IMR-90 (cell line): ENCODE measurements at regions not wholly inside any gene's neighbourhood (a gene's known extent, or its start where the extent isn't known, plus 50 kb on each side); places are given as distances from the start of the nearest gene placed in this dataset.

Source experiments
- ATAC-seq: fragments of 200-7000 bp; cut with Tn5 transposase; 2 replicates; pipeline ENCODE4 v1.9.1; 2020; ENCODE audit warnings: low read depth, mild to moderate bottlenecking, moderate library complexity
- BruUV-seq: library from RNA; stranded (reverse); fragments of 400-500 nt; replicated peaks from 2 replicates; lab custom pipeline; 2021; lab: Mats Ljungman, UMichigan
- CTCF ChIA-PET: fragments of 300-600 bp; formaldehyde crosslinking; extraction: SDS; loops from one replicate; lab custom pipeline; 2021; ENCODE audit warnings: antibody characterized with exemption; lab: Yijun Ruan, JAX
- POLR2A ChIA-PET: fragments of 300-600 bp; sonication (Branson Sonifier 250); formaldehyde crosslinking; loops from one replicate; lab custom pipeline; 2022; ENCODE audit warnings: antibody characterized with exemption; ENCODE audit not compliant: unreplicated experiment; lab: Charles Lee
- DNase-seq: peaks from one replicate; pipeline ENCODE4 v3.0.0; 2013
- H2AFZ ChIP-seq: replicated peaks from 2 replicates; pipeline ENCODE3; 2013; ENCODE audit warnings: low read length, mild to moderate bottlenecking; ENCODE audit not compliant: poor library complexity
- H2AK5ac ChIP-seq: 2 replicates; pipeline ENCODE4 v1.6.1; 2013; ENCODE audit warnings: low read depth, low read length, inconsistent platforms
- H2AK9ac ChIP-seq: replicated peaks from 2 replicates; pipeline ENCODE3; 2013; ENCODE audit warnings: mild to moderate bottlenecking, low read depth, low read length, moderate library complexity; ENCODE audit not compliant: poor library complexity
- H2BK120ac ChIP-seq: 2 replicates; pipeline ENCODE4 v1.6.1; 2013; ENCODE audit warnings: low read depth, low read length, inconsistent platforms
- H2BK15ac ChIP-seq: 3 replicates; pipeline ENCODE4 v1.6.1; 2013; ENCODE audit warnings: low read depth, low read length, inconsistent platforms
- H2BK20ac ChIP-seq: 2 replicates; pipeline ENCODE4 v1.6.1; 2013; ENCODE audit warnings: low read depth, mild to moderate bottlenecking, inconsistent platforms, low read length, moderate library complexity
- H2BK5ac ChIP-seq: 2 replicates; pipeline ENCODE4 v1.6.1; 2013; ENCODE audit warnings: mild to moderate bottlenecking, low read depth, low read length, inconsistent platforms; ENCODE audit not compliant: poor library complexity, severe bottlenecking
- H3K14ac ChIP-seq: replicated peaks from 2 replicates; pipeline ENCODE4 v1.6.1; 2013; ENCODE audit warnings: low read depth, low read length, inconsistent platforms
- H3K18ac ChIP-seq: 2 replicates; pipeline ENCODE4 v1.6.1; 2013; ENCODE audit warnings: low read depth, low read length, control low read depth
- H3K23ac ChIP-seq: 2 replicates; pipeline ENCODE4 v1.6.1; 2013; ENCODE audit warnings: low read depth, low read length, inconsistent platforms
- H3K27ac ChIP-seq: 2 replicates; pipeline ENCODE4 v1.5.1; 2013; ENCODE audit warnings: mild to moderate bottlenecking, control low read depth, low read length; ENCODE audit not compliant: insufficient read depth
- H3K27me3 ChIP-seq: 2 replicates; pipeline ENCODE4 v1.6.1; 2013; ENCODE audit warnings: low read length; ENCODE audit not compliant: control insufficient read depth, insufficient read depth
- H3K36me3 ChIP-seq: 2 replicates; pipeline ENCODE4 v1.6.1; 2013; ENCODE audit warnings: low read length, mixed read lengths; ENCODE audit not compliant: control insufficient read depth, insufficient read depth
- H3K4ac ChIP-seq: 2 replicates; pipeline ENCODE4 v1.6.1; 2013; ENCODE audit warnings: low read depth, low read length, inconsistent platforms
- H3K4me1 ChIP-seq: 2 replicates; pipeline ENCODE4 v1.6.1; 2013; ENCODE audit warnings: low read length, mixed read lengths; ENCODE audit not compliant: control insufficient read depth, insufficient read depth
- H3K4me2 ChIP-seq: 2 replicates; pipeline ENCODE4 v1.6.1; 2013; ENCODE audit warnings: low read depth, mild to moderate bottlenecking, control low read depth, low read length, moderate library complexity
- H3K4me3 ChIP-seq: 2 replicates; pipeline ENCODE4 v1.5.1; 2013; ENCODE audit warnings: low read depth, mild to moderate bottlenecking, control low read depth, low read length, moderate library complexity; ENCODE audit not compliant: insufficient read depth
- H3K56ac ChIP-seq: 2 replicates; pipeline ENCODE4 v1.6.1; 2013; ENCODE audit warnings: low read length, inconsistent platforms; ENCODE audit not compliant: insufficient read depth; ENCODE audit errors: extremely low read depth
- H3K79me1 ChIP-seq, 2 experiments: 2 replicates each; pipeline ENCODE4 v1.6.1; 2013; ENCODE audit warnings: low read length in 2 of 2, inconsistent platforms in 1 of 2, low read depth in 1 of 2
- H3K9ac ChIP-seq: 2 replicates; pipeline ENCODE4 v1.6.1; 2013; ENCODE audit warnings: low read depth, low read length, control low read depth
- H3K9me1 ChIP-seq: 2 replicates; pipeline ENCODE4 v1.6.1; 2013; ENCODE audit warnings: low read length, inconsistent platforms; ENCODE audit not compliant: insufficient read depth
- H3K9me3 ChIP-seq: 2 replicates; pipeline ENCODE4 v1.6.1; 2013; ENCODE audit warnings: low read length; ENCODE audit not compliant: control insufficient read depth, insufficient read depth
- H4K20me1 ChIP-seq: 2 replicates; pipeline ENCODE4 v1.6.1; 2013; ENCODE audit warnings: low read length, inconsistent platforms; ENCODE audit not compliant: insufficient read depth
- H4K5ac ChIP-seq: 2 replicates; pipeline ENCODE4 v1.6.1; 2013; ENCODE audit warnings: mild to moderate bottlenecking, low read depth, low read length, control low read depth
- H4K8ac ChIP-seq, 2 experiments: 2 replicates each; pipeline ENCODE4 v1.6.1; 2013; ENCODE audit warnings: low read depth in 2 of 2, low read length in 2 of 2, control low read depth in 1 of 2, inconsistent platforms in 1 of 2
- H4K91ac ChIP-seq: 2 replicates; pipeline ENCODE4 v1.6.1; 2013; ENCODE audit warnings: low read depth, low read length, inconsistent platforms; ENCODE audit not compliant: insufficient read depth
- RCOR1 ChIP-seq: IDR thresholded peaks from 2 replicates; pipeline ENCODE4 v1.6.1; 2012; ENCODE audit warnings: mild to moderate bottlenecking, low read length, improper control_type of control experiment; ENCODE audit not compliant: insufficient replicate concordance
- WGBS, 2 experiments: methylation state at CpG; one replicate each; pipeline versions ENCODE4 v1.1.5 to v1.1.7; 2013; ENCODE audit warnings: missing lambda C conversion rate in 2 of 2; ENCODE audit not compliant: insufficient read length in 1 of 2; ENCODE audit errors: extremely low coverage in 2 of 2; 5-methylcytosine and 5-hydroxymethylcytosine counted together
- dilution Hi-C: fragments of 300-500 bp; cut with HindIII; formaldehyde crosslinking; loops from one replicate; pipeline ENCODE4 v1.14.3; 2018; ENCODE audit warnings: low sequenced_read_pairs; ENCODE audit not compliant: unreplicated experiment
- in situ Hi-C: fragments of 300-500 bp; cut with MboI; formaldehyde crosslinking; loops from 3 replicates; pipeline ENCODE4 v1.14.3; 2019; ENCODE audit warnings: low sequenced_read_pairs, inconsistent platforms, mixed read lengths
- intact Hi-C: fragments of 100-400 bp; cut with micrococcal nuclease; formaldehyde crosslinking; loops from 2 replicates; pipeline ENCODE4 v1.10.0; 2022
- TF ChIP-seq, protein P1 (sequence below): fragments of 150-350 bp; IDR thresholded peaks from 2 replicates; pipeline ENCODE4 v1.6.1; 2017; ENCODE audit warnings: mild to moderate bottlenecking, antibody characterized with exemption, low read length, low read depth

DNA sequence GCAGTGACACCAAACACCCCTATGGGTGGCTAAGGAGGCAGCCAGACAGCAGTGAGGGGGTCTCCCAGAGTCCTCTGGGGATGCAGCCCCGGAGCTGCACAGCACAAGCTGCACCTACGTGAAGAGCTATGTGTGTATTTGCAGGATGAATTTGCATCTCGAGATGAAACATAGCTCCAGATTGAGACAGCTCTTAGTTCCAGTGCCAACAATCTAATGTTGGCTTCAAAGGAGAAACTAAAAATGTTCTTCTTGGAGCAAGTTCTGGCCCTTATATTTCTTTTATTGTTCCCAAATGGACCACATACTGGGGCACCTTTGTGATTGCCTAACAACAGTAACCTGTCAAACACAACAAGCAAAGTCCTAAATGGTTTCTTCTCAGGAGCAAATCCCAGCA is 233.9 kb downstream of the SLC4A3 start:
- H4K91ac ChIP-seq = no peak overlapping the region
- H3K4me1 ChIP-seq = no peaks in the 10 kb centered on the region
- no peak overlapping the region for H3K4me3 ChIP-seq
- H3K14ac ChIP-seq = no peak overlapping the region
- WGBS, 2 experiments = 20% methylated on average over 1 of the region's 3 CpGs; no CpG with 5 or more reads in 1 of the 2 experiments
- dilution Hi-C loops (no loop called here), intact Hi-C loops (no loop called here), in situ Hi-C loops (no loop called here)
- DNase-seq (no peak), ATAC-seq (no peak)
- no peaks in the 10 kb centered on the region for H3K79me1 ChIP-seq
- H2AK9ac ChIP-seq = no peak overlapping the region
- POLR2A ChIA-PET = no interaction called here
- H3K9me1 ChIP-seq = no peaks in the 10 kb centered on the region
- no peak overlapping the region for H3K4ac ChIP-seq
- no peak overlapping the region for H4K8ac ChIP-seq
- H4K5ac ChIP-seq = no peak overlapping the region
- no peak overlapping the region for H3K18ac ChIP-seq
- no peak overlapping the region for H2AFZ ChIP-seq
- no peak overlapping the region for H2BK5ac ChIP-seq
- H3K9me3 ChIP-seq = no peaks in the 10 kb centered on the region
- TF ChIP-seq, protein P1, sequence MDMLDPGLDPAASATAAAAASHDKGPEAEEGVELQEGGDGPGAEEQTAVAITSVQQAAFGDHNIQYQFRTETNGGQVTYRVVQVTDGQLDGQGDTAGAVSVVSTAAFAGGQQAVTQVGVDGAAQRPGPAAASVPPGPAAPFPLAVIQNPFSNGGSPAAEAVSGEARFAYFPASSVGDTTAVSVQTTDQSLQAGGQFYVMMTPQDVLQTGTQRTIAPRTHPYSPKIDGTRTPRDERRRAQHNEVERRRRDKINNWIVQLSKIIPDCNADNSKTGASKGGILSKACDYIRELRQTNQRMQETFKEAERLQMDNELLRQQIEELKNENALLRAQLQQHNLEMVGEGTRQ = no peak
- TF ChIP-seq RCOR1 = no peak
- no TSS peak for BruUV-seq
- H3K23ac ChIP-seq = no peak overlapping the region
- H3K27me3 ChIP-seq = peaks cover 4% of the 10 kb centered on the region; the same call in 1 of the 2 replicates
- no peak overlapping the region for H3K56ac ChIP-seq
- H3K36me3 ChIP-seq = no peaks in the 10 kb centered on the region
- H2AK5ac ChIP-seq = no peak overlapping the region
- no peak overlapping the region for H3K9ac ChIP-seq
- no peak overlapping the region for H2BK120ac ChIP-seq
- H3K4me2 ChIP-seq = no peak overlapping the region
- CTCF ChIA-PET = interaction anchor here (0.6 kb wide), 1 partner anchor 1776 kb away, joined by 3 read pairs; no protein-coding TSS in a partner anchor
- no peak overlapping the region for H2BK20ac ChIP-seq
- no peak overlapping the region for H2BK15ac ChIP-seq
- no peak overlapping the region for H3K27ac ChIP-seq
- H4K20me1 ChIP-seq = no peaks in the 10 kb centered on the region
